ENCODE measurements at regions not wholly inside any gene's neighbourhood (a gene's known extent, or its start where the extent isn't known, plus 50 kb on each side); places are given as distances from the start of the nearest gene placed in this dataset.

DNA sequence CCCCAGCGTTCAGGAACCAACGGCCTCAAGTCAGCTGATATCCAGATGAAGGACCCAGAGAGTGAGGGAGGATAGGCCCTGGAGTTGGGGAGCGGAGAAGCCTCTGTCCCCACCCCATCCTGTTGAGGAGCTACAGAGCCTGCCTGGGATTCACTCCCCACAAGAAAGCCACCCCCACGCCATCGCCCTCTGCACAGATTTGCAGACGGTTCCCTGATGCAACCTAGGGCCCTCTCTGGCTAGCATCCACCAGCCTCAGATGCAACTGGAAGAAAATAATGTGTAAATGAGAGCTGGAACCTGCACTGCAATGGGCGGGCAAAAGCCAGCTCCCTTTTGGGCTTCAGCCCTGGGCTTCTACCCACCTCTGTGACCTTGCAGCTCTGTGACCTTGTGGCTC is 185.6 kb downstream of the BCOR start:
- H3K27ac ChIP-seq (ENCODE audit: extremely low read depth, low read depth, low read length): no peak overlapping the region
- no peaks in the 10 kb centered on the region for H3K36me3 ChIP-seq (ENCODE audit: control insufficient read depth in 2 of 2, insufficient read depth in 1 of 2, low read length in 2 of 2)
- ChIA-PET POLR2A (no interaction called here), CTCF (interaction anchor here (0.6 kb wide), 1 partner anchor 8 kb away, joined by 5 read pairs; no protein-coding TSS in a partner anchor)
- no peaks in the 10 kb centered on the region for H3K4me1 ChIP-seq (ENCODE audit: control insufficient read depth, insufficient read depth, low read length)
- TF ChIP-seq ZNF514 (tag by site-specific recombination; IDR thresholded peaks at IDR 0.05) (no peak), ZNF596 (tag by site-specific recombination; IDR thresholded peaks at IDR 0.05) (no peak), ZNF404 (tag by site-specific recombination; IDR thresholded peaks at IDR 0.05) (no peak), ZNF202 (tag by site-specific recombination; IDR thresholded peaks at IDR 0.05; ENCODE audit: borderline replicate concordance) (no peak), ZNF670 (tag by site-specific recombination; IDR thresholded peaks at IDR 0.05; ENCODE audit: low read depth) (no peak), ZNF146 (tag by site-specific recombination; IDR thresholded peaks at IDR 0.05) (no peak), ZNF214 (tag by site-specific recombination; IDR thresholded peaks at IDR 0.05; ENCODE audit: borderline replicate concordance) (no peak), MEIS1 (CRISPR knock-in tag; IDR thresholded peaks at IDR 0.05; ENCODE audit: borderline replicate concordance) (no peak), ZBTB48 (tag by site-specific recombination; IDR thresholded peaks at IDR 0.05) (no peak)
- TF ChIP-seq, protein P1, sequence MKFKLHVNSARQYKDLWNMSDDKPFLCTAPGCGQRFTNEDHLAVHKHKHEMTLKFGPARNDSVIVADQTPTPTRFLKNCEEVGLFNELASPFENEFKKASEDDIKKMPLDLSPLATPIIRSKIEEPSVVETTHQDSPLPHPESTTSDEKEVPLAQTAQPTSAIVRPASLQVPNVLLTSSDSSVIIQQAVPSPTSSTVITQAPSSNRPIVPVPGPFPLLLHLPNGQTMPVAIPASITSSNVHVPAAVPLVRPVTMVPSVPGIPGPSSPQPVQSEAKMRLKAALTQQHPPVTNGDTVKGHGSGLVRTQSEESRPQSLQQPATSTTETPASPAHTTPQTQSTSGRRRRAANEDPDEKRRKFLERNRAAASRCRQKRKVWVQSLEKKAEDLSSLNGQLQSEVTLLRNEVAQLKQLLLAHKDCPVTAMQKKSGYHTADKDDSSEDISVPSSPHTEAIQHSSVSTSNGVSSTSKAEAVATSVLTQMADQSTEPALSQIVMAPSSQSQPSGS (tag by site-specific recombination; IDR thresholded peaks at IDR 0.05; ENCODE audit: low read depth): no peak
- TF ChIP-seq, protein P2, sequence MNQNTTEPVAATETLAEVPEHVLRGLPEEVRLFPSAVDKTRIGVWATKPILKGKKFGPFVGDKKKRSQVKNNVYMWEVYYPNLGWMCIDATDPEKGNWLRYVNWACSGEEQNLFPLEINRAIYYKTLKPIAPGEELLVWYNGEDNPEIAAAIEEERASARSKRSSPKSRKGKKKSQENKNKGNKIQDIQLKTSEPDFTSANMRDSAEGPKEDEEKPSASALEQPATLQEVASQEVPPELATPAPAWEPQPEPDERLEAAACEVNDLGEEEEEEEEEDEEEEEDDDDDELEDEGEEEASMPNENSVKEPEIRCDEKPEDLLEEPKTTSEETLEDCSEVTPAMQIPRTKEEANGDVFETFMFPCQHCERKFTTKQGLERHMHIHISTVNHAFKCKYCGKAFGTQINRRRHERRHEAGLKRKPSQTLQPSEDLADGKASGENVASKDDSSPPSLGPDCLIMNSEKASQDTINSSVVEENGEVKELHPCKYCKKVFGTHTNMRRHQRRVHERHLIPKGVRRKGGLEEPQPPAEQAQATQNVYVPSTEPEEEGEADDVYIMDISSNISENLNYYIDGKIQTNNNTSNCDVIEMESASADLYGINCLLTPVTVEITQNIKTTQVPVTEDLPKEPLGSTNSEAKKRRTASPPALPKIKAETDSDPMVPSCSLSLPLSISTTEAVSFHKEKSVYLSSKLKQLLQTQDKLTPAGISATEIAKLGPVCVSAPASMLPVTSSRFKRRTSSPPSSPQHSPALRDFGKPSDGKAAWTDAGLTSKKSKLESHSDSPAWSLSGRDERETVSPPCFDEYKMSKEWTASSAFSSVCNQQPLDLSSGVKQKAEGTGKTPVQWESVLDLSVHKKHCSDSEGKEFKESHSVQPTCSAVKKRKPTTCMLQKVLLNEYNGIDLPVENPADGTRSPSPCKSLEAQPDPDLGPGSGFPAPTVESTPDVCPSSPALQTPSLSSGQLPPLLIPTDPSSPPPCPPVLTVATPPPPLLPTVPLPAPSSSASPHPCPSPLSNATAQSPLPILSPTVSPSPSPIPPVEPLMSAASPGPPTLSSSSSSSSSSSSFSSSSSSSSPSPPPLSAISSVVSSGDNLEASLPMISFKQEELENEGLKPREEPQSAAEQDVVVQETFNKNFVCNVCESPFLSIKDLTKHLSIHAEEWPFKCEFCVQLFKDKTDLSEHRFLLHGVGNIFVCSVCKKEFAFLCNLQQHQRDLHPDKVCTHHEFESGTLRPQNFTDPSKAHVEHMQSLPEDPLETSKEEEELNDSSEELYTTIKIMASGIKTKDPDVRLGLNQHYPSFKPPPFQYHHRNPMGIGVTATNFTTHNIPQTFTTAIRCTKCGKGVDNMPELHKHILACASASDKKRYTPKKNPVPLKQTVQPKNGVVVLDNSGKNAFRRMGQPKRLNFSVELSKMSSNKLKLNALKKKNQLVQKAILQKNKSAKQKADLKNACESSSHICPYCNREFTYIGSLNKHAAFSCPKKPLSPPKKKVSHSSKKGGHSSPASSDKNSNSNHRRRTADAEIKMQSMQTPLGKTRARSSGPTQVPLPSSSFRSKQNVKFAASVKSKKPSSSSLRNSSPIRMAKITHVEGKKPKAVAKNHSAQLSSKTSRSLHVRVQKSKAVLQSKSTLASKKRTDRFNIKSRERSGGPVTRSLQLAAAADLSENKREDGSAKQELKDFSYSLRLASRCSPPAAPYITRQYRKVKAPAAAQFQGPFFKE (tag by site-specific recombination; IDR thresholded peaks at IDR 0.05; ENCODE audit: borderline replicate concordance): no peak
- H3K9me3 ChIP-seq (ENCODE audit: control insufficient read depth, insufficient read depth, low read depth, low read length): no peaks in the 10 kb centered on the region
- no peak overlapping the region for H3K4me3 ChIP-seq (ENCODE audit: low read depth, low read length)

DNA sequence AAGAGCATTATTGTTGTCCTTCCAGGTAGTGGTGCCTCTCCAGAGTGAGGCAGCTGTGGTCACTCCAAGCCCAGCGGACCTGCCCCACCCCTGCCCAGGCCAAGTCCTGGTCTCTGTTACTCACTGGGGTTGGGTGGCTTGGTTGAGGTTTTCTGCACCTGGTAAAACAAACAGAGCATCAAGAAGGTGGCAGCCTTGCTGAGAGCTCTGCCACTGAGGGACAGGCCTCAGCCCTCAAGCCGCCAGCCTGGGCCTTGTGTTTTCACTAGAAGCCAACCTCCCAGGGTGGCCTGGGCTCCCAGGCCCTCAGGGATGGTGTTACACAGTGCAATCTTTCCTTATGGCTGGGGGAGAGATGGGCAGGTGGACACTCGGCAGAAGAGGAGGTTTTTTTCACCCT is 182.7 kb downstream of the BCOR start:
- no peak overlapping the region for H3K4me3 ChIP-seq (ENCODE audit: low read depth, low read length)
- no peaks in the 10 kb centered on the region for H3K4me1 ChIP-seq (ENCODE audit: control insufficient read depth, insufficient read depth, low read length)
- no peak for TF ChIP-seq ZNF138 (tag by site-specific recombination; IDR thresholded peaks at IDR 0.05; ENCODE audit: borderline replicate concordance)
- no peak for TF ChIP-seq ZNF10 (tag by site-specific recombination; IDR thresholded peaks at IDR 0.05)
- no peak for TF ChIP-seq ZNF747 (tag by site-specific recombination; IDR thresholded peaks at IDR 0.05)
- no peak for TF ChIP-seq ZNF548 (tag by site-specific recombination; IDR thresholded peaks at IDR 0.05)
- TF ChIP-seq ZNF274 (IDR thresholded peaks at IDR 0.05; ENCODE audit: low read length): no peak
- no peak for TF ChIP-seq ZNF274 (tag by site-specific recombination; IDR thresholded peaks at IDR 0.05; ENCODE audit: borderline replicate concordance)
- TF ChIP-seq ZNF777 (tag by site-specific recombination; IDR thresholded peaks at IDR 0.05; ENCODE audit: borderline replicate concordance): no peak
- TF ChIP-seq, protein P3, sequence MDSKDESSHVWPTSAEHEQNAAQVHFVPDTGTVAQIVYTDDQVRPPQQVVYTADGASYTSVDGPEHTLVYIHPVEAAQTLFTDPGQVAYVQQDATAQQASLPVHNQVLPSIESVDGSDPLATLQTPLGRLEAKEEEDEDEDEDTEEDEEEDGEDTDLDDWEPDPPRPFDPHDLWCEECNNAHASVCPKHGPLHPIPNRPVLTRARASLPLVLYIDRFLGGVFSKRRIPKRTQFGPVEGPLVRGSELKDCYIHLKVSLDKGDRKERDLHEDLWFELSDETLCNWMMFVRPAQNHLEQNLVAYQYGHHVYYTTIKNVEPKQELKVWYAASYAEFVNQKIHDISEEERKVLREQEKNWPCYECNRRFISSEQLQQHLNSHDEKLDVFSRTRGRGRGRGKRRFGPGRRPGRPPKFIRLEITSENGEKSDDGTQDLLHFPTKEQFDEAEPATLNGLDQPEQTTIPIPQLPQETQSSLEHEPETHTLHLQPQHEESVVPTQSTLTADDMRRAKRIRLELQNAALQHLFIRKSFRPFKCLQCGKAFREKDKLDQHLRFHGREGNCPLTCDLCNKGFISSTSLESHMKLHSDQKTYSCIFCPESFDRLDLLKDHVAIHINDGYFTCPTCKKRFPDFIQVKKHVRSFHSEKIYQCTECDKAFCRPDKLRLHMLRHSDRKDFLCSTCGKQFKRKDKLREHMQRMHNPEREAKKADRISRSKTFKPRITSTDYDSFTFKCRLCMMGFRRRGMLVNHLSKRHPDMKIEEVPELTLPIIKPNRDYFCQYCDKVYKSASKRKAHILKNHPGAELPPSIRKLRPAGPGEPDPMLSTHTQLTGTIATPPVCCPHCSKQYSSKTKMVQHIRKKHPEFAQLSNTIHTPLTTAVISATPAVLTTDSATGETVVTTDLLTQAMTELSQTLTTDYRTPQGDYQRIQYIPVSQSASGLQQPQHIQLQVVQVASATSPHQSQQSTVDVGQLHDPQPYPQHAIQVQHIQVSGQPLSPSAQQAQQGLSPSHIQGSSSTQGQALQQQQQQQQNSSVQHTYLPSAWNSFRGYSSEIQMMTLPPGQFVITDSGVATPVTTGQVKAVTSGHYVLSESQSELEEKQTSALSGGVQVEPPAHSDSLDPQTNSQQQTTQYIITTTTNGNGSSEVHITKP (tag by site-specific recombination; IDR thresholded peaks at IDR 0.05): no peak
- no peak for TF ChIP-seq ZNF221 (tag by site-specific recombination; IDR thresholded peaks at IDR 0.05; ENCODE audit: borderline replicate concordance)
- no peak for TF ChIP-seq ZNF366 (tag by site-specific recombination; conservative IDR thresholded peaks at IDR 0.05)
- H3K9me3 ChIP-seq (ENCODE audit: control insufficient read depth, insufficient read depth, low read depth, low read length): no peaks in the 10 kb centered on the region
- ChIA-PET CTCF (interaction anchor here (1.3 kb wide), 1 partner anchor 18 kb away, joined by 3 read pairs; no protein-coding TSS in a partner anchor), POLR2A (no interaction called here)
- H3K27ac ChIP-seq (ENCODE audit: extremely low read depth, low read depth, low read length): no peak overlapping the region
- H3K36me3 ChIP-seq (ENCODE audit: control insufficient read depth in 2 of 2, insufficient read depth in 1 of 2, low read length in 2 of 2): no peaks in the 10 kb centered on the region

Measured in HEK293 (cell line).